Colonic mucosa (tissue), 4 donors: ENCODE measurements at regions not wholly inside any gene's neighbourhood (a gene's known extent, or its start where the extent isn't known, plus 50 kb on each side); places are given as distances from the start of the nearest gene placed in this dataset.

Experiments used
- DNase-seq: peaks from one replicate; pipeline ENCODE4 v3.0.0-alpha.2; 2020
- H3K27ac ChIP-seq: fragments of 200-600 bp; one replicate; pipeline ENCODE4 v1.8.0; 2021
- H3K27me3 ChIP-seq: fragments of 200-600 bp; one replicate; pipeline ENCODE4 v1.8.0; 2021
- H3K36me3 ChIP-seq: fragments of 200-600 bp; one replicate; pipeline ENCODE4 v1.8.0; 2021
- H3K4me1 ChIP-seq: fragments of 200-600 bp; one replicate; pipeline ENCODE4 v1.8.0; 2021; ENCODE audit warnings: mild to moderate bottlenecking
- H3K4me3 ChIP-seq: fragments of 200-600 bp; one replicate; pipeline ENCODE4 v1.8.0; 2021
- H3K9ac ChIP-seq, 2 donors: one replicate each; pipeline ENCODE4 v1.7.0; 2013; ENCODE audit warnings: control low read depth in 2 of 2, low read depth in 2 of 2, low read length in 2 of 2
- H3K9me3 ChIP-seq: fragments of 200-600 bp; one replicate; pipeline ENCODE4 v1.8.0; 2021
- CTCF ChIP-seq: fragments of 200-600 bp; IDR thresholded peaks from one replicate; pipeline ENCODE4 v1.8.0; 2022; ENCODE audit warnings: antibody characterized with exemption, mild to moderate bottlenecking
- intact Hi-C: fragments of 100-400 bp; cut with DNase I; formaldehyde crosslinking; loops from one replicate; pipeline ENCODE4 v1.14.1; 2022
- donor health status: healthy.
- donor health status: DM: no; HTN: no; CAD: no.
- donor health status: DM: no; HTN: no; CAD: no.

- Histone ChIP-seq H3K27me3 (no peaks in the 10 kb centered on the region), H3K36me3 (no peaks in the 10 kb centered on the region), H3K9me3 (no peaks in the 10 kb centered on the region), H3K27ac (no peak overlapping the region), H3K9ac (no peak overlapping the region), H3K4me1 (no peaks in the 10 kb centered on the region), H3K4me3 (no peak overlapping the region)
- intact Hi-C loops = no loop called here
- DNase-seq = no peak
- no peak for TF ChIP-seq CTCF
Observed at GRCh38 chr20:4585758-4586157, 100.5 kb upstream of the PRNP start.

GRCh38 chr20:4585104-4585753, 101.0 kb upstream of the PRNP start:
- Histone ChIP-seq H3K9ac (no peak overlapping the region), H3K36me3 (no peaks in the 10 kb centered on the region), H3K4me1 (no peaks in the 10 kb centered on the region), H3K9me3 (no peaks in the 10 kb centered on the region), H3K27me3 (no peaks in the 10 kb centered on the region), H3K4me3 (no peak overlapping the region), H3K27ac (no peak overlapping the region)
- intact Hi-C loops = no loop called here
- TF ChIP-seq CTCF = no peak
- no peak for DNase-seq

DNA sequence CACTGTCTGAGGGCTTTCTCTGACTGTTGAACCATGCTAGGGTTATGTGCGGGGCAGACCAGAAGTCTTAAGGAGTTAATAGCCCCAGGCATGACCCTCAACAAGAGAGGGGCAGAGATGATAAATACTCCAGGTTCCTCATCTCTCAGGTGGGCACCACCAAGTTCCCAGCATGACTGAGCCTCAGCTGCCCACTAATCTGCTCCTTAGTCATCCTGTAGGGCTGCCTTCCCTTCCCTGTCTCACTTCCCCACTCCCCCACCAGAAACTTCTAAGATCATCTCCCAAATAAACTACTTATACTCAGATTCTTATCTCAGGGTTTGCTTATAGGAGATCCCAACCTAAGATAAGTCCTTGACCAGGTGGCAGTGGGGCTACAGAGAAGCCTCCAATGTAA, 101.7 kb upstream of the PRNP start:
- no peak for TF ChIP-seq CTCF
- DNase-seq = no peak
- no peak overlapping the region for H3K9ac ChIP-seq
- no peaks in the 10 kb centered on the region for H3K27me3 ChIP-seq
- intact Hi-C loops = no loop called here
- no peaks in the 10 kb centered on the region for H3K36me3 ChIP-seq
- no peak overlapping the region for H3K4me3 ChIP-seq
- no peaks in the 10 kb centered on the region for H3K9me3 ChIP-seq
- no peaks in the 10 kb centered on the region for H3K4me1 ChIP-seq
- H3K27ac ChIP-seq = no peak overlapping the region

- DNase-seq = no peak
- Histone ChIP-seq H3K27ac (no peak overlapping the region), H3K4me3 (no peak overlapping the region), H3K4me1 (no peaks in the 10 kb centered on the region), H3K9ac (no peak overlapping the region), H3K36me3 (no peaks in the 10 kb centered on the region), H3K27me3 (no peaks in the 10 kb centered on the region), H3K9me3 (no peaks in the 10 kb centered on the region)
- TF ChIP-seq CTCF = no peak
- intact Hi-C loops = no loop called here
Observed at GRCh38 chr20:4581838-4582237, 104.4 kb upstream of the PRNP start.

GRCh38 chr20:4578375-4578774, 107.9 kb upstream of the PRNP start:
- no peak for TF ChIP-seq CTCF
- Histone ChIP-seq H3K27me3 (no peaks in the 10 kb centered on the region), H3K4me3 (no peak overlapping the region), H3K9me3 (no peaks in the 10 kb centered on the region), H3K4me1 (no peaks in the 10 kb centered on the region), H3K27ac (no peak overlapping the region), H3K36me3 (no peaks in the 10 kb centered on the region), H3K9ac (no peak overlapping the region)
- no peak for DNase-seq
- intact Hi-C loops = no loop called here

- no peaks in the 10 kb centered on the region for H3K4me1 ChIP-seq
- no peaks in the 10 kb centered on the region for H3K27me3 ChIP-seq
- H3K36me3 ChIP-seq = no peaks in the 10 kb centered on the region
- no peak overlapping the region for H3K27ac ChIP-seq
- no peak for DNase-seq
- H3K9me3 ChIP-seq = no peaks in the 10 kb centered on the region
- no peak overlapping the region for H3K9ac ChIP-seq
- no peak for TF ChIP-seq CTCF
- H3K4me3 ChIP-seq = no peak overlapping the region
- intact Hi-C loops = no loop called here
Observed at GRCh38 chr20:4574356-4574690, 111.9 kb upstream of the PRNP start.
